HFF-Myc (cell line): ENCODE measurements at regions not wholly inside any gene's neighbourhood (a gene's known extent, or its start where the extent isn't known, plus 50 kb on each side); places are given as distances from the start of the nearest gene placed in this dataset.
"Not testable (repeated sequence)": the region's sequence is repeated elsewhere in the genome, so short reads cannot be mapped to it uniquely, and the experiment has no call there.

ENCODE experiments used
- DNase-seq: peaks from one replicate; pipeline ENCODE4 v3.0.0-alpha.2; 2011; ENCODE audit warnings: low read depth; ENCODE audit errors: extremely low read depth
- H3K4me3 ChIP-seq: replicated peaks from 2 replicates; pipeline ENCODE4 v1.5.1; 2011; ENCODE audit warnings: low read depth, mild to moderate bottlenecking, control low read depth, low read length
- CTCF ChIP-seq: IDR thresholded peaks from 2 replicates; pipeline ENCODE4 v1.5.1; 2012; ENCODE audit warnings: mild to moderate bottlenecking, low read depth, low read length, control low read depth; ENCODE audit errors: missing control alignments

GRCh38 chr17:27087935-27088766 lies 205.8 kb upstream of the WSB1 start:
- DNase-seq = no peak
- no peak for TF ChIP-seq CTCF
- H3K4me3 ChIP-seq = no peak overlapping the region

- no peak for TF ChIP-seq CTCF
Measured at GRCh38 chr17:27088767-27089078, 205.2 kb upstream of the WSB1 start.

GRCh38 chr17:27089079-27089928 lies 204.6 kb upstream of the WSB1 start:
- not testable (repeated sequence) for DNase-seq, H3K4me3 ChIP-seq

More at GRCh38 chr17:27088767-27089078, 205.2 kb upstream of the WSB1 start:
- no peak overlapping the region for H3K4me3 ChIP-seq
- DNase-seq = no peak

- TF ChIP-seq CTCF = no peak
- no peak overlapping the region for H3K4me3 ChIP-seq
- no peak for DNase-seq
Measured at GRCh38 chr17:27089929-27090247, 204.0 kb upstream of the WSB1 start.

- DNase-seq, H3K4me3 ChIP-seq: not testable (repeated sequence)
Measured at GRCh38 chr17:27090450-27091042, 203.4 kb upstream of the WSB1 start.

- H3K4me3 ChIP-seq = no peak overlapping the region
- TF ChIP-seq CTCF = no peak
- no peak for DNase-seq
Measured at GRCh38 chr17:27091043-27091497, 202.8 kb upstream of the WSB1 start.

- not testable (repeated sequence) for DNase-seq, H3K4me3 ChIP-seq
Measured at GRCh38 chr17:27094179-27094578, 199.7 kb upstream of the WSB1 start.

GRCh38 chr17:27095821-27096220 lies 198.1 kb upstream of the WSB1 start:
- not testable (repeated sequence) for DNase-seq, H3K4me3 ChIP-seq

- DNase-seq, H3K4me3 ChIP-seq: not testable (repeated sequence)
Measured at GRCh38 chr17:27099266-27099665, 194.6 kb upstream of the WSB1 start.

GRCh38 chr17:27104605-27105221 lies 189.2 kb upstream of the WSB1 start:
- not testable (repeated sequence) for DNase-seq, H3K4me3 ChIP-seq
